NT2/D1 (cell line): ENCODE measurements at regions not wholly inside any gene's neighbourhood (a gene's known extent, or its start where the extent isn't known, plus 50 kb on each side); places are given as distances from the start of the nearest gene placed in this dataset.

Experiments
- DNase-seq: peaks from one replicate; pipeline ENCODE4 v3.0.0-alpha.2; 2011; ENCODE audit warnings: low read depth, low spot score
- H3K27me3 ChIP-seq: 2 replicates; pipeline ENCODE4 v1.6.0; 2011; ENCODE audit warnings: mild to moderate bottlenecking; ENCODE audit not compliant: insufficient read length, insufficient read depth
- H3K36me3 ChIP-seq: 2 replicates; pipeline ENCODE4 v1.6.1; 2011; ENCODE audit warnings: mild to moderate bottlenecking, low read length, mixed read lengths; ENCODE audit not compliant: insufficient read depth, insufficient read length
- H3K4me1 ChIP-seq: 2 replicates; pipeline ENCODE4 v1.5.1; 2011; ENCODE audit not compliant: insufficient read depth, insufficient read length
- H3K4me3 ChIP-seq: 2 replicates; pipeline ENCODE4 v1.5.1; 2011; ENCODE audit warnings: low read depth; ENCODE audit not compliant: insufficient read length
- H3K9ac ChIP-seq: 2 replicates; pipeline ENCODE4 v1.6.0; 2011; ENCODE audit warnings: low read depth; ENCODE audit not compliant: insufficient read length
- H3K9me3 ChIP-seq: 2 replicates; pipeline ENCODE4 v1.5.1; 2011; ENCODE audit warnings: mild to moderate bottlenecking, low read length; ENCODE audit not compliant: insufficient read depth
- SUZ12 ChIP-seq: IDR thresholded peaks from 2 replicates; pipeline ENCODE4 v1.6.1; 2011; ENCODE audit not compliant: insufficient read length, insufficient read depth; ENCODE audit errors: extremely low read depth
- YY1 ChIP-seq: IDR thresholded peaks from 2 replicates; pipeline ENCODE4 v1.6.1; 2011; ENCODE audit not compliant: insufficient read length, insufficient read depth
- ZNF274 ChIP-seq: IDR thresholded peaks from 2 replicates; pipeline ENCODE4 v1.6.1; 2011; ENCODE audit warnings: mild to moderate bottlenecking, low read depth, low read length

DNA sequence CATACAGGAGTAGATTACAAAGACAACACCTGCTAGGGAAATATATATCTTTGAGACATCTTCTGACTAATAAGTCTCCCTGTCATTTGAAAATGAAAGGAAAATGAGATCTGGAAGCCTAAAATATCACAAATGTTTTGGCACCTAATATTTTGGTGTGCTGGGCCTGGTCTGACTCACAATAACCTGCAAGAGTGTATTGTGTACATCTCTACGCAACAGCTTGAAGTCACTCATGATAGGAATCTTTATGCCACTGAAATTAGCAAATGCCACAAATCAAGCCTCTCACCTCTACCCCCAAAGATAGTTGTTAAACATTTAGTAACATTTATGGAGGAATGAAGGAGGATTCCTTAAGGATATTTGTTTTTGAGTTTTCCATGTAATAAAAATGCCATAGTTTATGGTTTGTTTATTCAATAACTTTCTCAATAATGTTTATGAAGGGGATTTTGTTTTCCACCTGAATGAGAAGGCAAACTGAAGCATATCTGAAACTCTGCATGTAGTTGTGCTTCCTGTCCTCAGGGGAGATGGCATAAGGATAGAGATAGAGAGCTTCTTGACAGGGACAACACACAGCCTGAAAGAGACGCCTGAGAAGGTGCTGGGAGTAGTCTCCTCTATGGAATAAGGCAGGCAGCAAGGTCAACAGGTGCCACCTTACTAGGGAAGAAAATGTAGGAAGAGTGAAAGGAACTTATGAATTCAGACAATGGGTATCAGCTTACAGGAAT, 197.4 kb downstream of the AHR start:
- no peak for TF ChIP-seq YY1
- no peak for DNase-seq
- no peak overlapping the region for H3K9ac ChIP-seq
- no peaks in the 10 kb centered on the region for H3K27me3 ChIP-seq
- no peaks in the 10 kb centered on the region for H3K4me1 ChIP-seq
- no peaks in the 10 kb centered on the region for H3K36me3 ChIP-seq
- no peaks in the 10 kb centered on the region for H3K9me3 ChIP-seq
- H3K4me3 ChIP-seq = no peak overlapping the region

DNA sequence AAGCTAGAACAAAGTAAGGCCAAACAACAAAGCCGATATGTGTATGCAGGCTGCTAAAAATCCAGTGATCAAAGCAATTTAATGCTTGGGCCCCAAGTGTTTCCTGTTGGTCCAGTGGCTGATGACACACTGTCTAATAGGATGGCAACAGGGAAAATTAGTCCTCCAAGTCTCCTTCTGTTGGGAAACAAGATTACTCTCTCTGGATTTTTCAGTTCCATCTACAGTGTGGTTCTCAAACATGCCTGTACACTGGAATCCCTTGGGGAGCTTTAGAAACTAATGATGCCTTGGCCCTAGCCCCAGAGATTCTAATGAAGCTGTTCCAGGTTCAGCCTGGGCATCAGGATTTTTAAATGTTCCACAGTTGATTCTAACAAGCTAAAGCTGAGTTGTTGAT, 198.7 kb downstream of the AHR start:
- Histone ChIP-seq H3K36me3 (no peaks in the 10 kb centered on the region), H3K9ac (no peak overlapping the region), H3K4me3 (no peak overlapping the region), H3K9me3 (no peaks in the 10 kb centered on the region), H3K27me3 (no peaks in the 10 kb centered on the region), H3K4me1 (no peaks in the 10 kb centered on the region)
- DNase-seq = no peak
- TF ChIP-seq ZNF274 (no peak), SUZ12 (no peak), YY1 (no peak)

DNA sequence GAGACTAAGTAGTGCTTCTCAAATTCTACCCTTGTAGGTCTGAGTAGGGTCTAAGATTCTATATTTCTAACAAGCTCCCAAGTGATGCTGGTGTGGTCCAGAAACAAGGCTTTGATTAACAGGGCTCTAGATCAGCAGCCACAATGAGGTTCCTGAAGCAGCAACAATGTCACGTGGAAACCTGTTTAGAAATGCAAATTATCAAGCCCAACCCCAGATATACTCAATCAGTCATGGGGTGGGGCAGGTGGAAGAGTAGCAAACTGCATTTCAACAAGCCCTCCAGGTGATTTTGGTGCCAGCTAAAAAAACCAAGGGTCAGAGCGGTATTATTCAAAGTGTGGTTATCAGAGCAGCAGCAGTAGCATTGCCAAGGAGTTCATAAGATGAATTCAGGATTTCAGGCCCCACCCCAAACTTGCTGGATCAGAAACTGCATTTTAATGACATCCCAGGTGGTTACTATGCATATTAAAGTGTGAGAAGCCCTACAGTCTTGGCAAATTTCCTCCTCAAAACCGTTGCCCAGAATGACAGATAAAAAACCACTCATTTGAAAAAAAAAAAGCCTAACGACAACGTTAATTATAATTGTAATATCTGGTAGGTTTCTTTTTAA, 199.2 kb downstream of the AHR start:
- no peak for DNase-seq
- no peak overlapping the region for H3K4me3 ChIP-seq
- H3K9me3 ChIP-seq = no peaks in the 10 kb centered on the region
- H3K36me3 ChIP-seq = no peaks in the 10 kb centered on the region
- no peaks in the 10 kb centered on the region for H3K27me3 ChIP-seq
- TF ChIP-seq ZNF274 (no peak), SUZ12 (no peak), YY1 (no peak)
- H3K9ac ChIP-seq = no peak overlapping the region
- no peaks in the 10 kb centered on the region for H3K4me1 ChIP-seq

DNA sequence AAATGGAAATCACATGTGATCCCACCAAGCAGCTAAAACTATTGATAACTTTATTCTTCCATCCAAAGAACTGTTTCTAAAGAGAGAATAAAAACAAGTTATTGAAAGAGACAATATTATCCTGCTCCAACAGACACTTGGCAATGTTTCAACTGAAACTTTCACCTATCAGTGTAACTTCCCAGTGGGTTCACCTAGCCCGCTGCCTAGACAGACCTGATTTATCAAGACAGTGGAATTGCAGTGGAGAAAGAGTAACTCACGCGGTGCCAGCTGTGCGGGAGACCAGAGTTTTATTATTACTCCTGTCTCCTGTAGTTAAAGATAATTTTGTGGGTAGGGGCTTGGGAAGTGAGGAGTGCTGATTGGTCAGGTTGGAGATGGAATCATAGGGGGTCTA, 199.8 kb downstream of the AHR start:
- Histone ChIP-seq H3K9me3 (no peaks in the 10 kb centered on the region), H3K27me3 (no peaks in the 10 kb centered on the region), H3K4me1 (no peaks in the 10 kb centered on the region), H3K9ac (no peak overlapping the region), H3K4me3 (no peak overlapping the region), H3K36me3 (no peaks in the 10 kb centered on the region)
- DNase-seq = no peak
- TF ChIP-seq ZNF274 (no peak), YY1 (no peak), SUZ12 (no peak)

DNA sequence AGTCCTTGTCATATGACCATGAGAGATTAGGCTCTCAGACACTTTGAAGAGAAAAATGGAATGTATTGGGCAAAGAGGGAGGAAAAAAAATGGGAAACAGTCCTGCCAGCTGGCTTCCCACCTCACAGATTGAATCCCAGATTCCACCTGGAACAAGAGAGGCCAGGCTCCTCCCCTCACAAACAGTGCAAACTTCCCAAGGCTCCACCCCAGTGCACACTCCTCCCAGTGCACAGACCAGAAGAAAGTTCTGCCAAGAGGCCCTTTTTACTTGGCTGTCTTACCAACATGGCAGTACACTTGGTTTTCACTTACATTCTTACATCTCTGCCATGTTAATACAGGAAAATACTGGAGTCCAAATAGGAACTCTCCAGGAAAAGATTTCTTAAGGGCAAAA, 202.3 kb downstream of the AHR start:
- no peak for DNase-seq
- no peak overlapping the region for H3K9ac ChIP-seq
- no peaks in the 10 kb centered on the region for H3K4me1 ChIP-seq
- TF ChIP-seq SUZ12 = no peak
- no peak for TF ChIP-seq ZNF274
- no peak for TF ChIP-seq YY1
- H3K36me3 ChIP-seq = no peaks in the 10 kb centered on the region
- H3K9me3 ChIP-seq = no peaks in the 10 kb centered on the region
- no peaks in the 10 kb centered on the region for H3K27me3 ChIP-seq
- H3K4me3 ChIP-seq = no peak overlapping the region

DNA sequence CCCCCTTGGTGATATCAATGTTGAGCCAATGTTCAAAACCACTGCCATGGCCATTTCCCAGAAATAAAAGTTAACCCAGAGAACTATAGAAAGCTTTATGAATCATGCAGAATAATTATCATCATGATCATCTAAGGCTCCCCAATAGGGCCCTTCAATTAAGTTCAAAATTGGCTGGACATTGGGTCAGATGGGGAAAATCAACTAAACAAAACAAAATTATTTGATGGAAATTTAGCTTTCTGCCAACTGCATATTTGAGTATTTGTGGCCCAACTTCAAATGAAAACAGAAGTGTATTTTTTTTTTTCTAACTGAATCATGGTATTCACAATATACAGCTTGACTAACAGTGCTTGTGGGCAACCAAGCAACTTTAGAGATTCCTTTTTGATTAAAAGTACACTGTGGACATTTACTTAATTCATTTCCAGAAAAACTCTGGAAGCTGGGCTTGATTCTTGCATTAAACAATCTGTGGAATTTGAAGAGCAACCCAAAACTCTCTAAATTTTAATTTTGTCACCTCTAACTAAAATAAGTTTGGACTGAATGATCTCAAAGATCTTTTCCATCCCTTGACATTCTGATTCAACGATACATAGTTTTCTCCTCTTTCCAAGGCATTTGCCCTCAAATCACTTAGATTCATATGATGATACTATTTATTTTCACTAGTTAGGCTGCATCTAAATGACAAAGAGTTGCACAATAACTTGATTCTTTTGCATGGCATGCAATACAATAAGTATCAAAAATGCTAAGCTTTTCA, 203.2 kb downstream of the AHR start:
- no peak for DNase-seq
- TF ChIP-seq SUZ12 (no peak), ZNF274 (no peak)
- H3K27me3 ChIP-seq = no peaks in the 10 kb centered on the region
- H3K4me1 ChIP-seq = no peaks in the 10 kb centered on the region
- H3K36me3 ChIP-seq = no peaks in the 10 kb centered on the region
- no peak overlapping the region for H3K9ac ChIP-seq
- no peak overlapping the region for H3K4me3 ChIP-seq
- H3K9me3 ChIP-seq = no peaks in the 10 kb centered on the region

DNA sequence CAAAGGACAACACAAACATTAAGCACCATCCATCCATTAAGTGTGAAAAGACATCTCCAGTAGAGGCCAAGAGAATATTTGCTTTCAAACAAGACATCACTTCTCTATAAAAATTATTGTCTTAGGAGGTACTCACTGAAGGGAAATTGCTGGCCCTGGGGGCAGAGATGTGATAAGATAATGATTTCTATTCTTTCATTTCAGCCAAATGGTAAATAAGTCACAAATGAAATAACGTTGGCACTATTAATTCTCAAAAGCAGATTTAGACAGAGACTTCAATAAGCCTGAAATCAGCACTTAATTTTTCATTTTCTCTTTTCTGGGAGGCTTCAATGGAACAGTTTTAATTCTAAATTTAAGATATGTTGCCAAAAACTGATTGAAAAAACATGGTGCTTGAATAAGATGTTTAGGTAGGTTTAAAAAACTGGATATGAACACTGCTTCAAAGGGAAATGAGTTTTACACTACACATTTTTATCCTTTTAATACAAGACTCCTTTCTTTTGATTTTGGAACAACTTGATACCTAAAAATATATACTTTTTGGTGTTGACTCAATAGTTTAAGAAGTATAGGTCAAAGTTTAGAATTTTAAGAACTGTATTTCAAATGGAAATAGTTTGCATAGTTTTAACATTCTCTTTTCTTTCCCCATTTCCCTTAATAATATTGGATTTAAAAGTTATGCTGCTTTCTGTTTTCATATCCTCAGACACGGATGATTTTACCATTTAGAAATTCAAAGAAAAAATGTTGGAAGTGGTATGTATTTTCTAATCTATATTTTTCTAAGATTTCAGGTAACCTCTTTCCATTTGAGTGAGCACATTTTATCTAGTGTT, 204.0 kb downstream of the AHR start:
- DNase-seq = no peak

More for the DNA sequence above, 204.0 kb downstream of the AHR start:
- Histone ChIP-seq H3K27me3 (no peaks in the 10 kb centered on the region), H3K4me1 (no peaks in the 10 kb centered on the region), H3K4me3 (no peak overlapping the region), H3K9ac (no peak overlapping the region), H3K9me3 (no peaks in the 10 kb centered on the region), H3K36me3 (no peaks in the 10 kb centered on the region)
- TF ChIP-seq ZNF274 (no peak), SUZ12 (no peak), YY1 (no peak)
